GM18511 (cell line): ENCODE measurements at regions not wholly inside any gene's neighbourhood (a gene's known extent, or its start where the extent isn't known, plus 50 kb on each side); places are given as distances from the start of the nearest gene placed in this dataset.

Experiments
- ATAC-seq: cut with Tn5 transposase; IDR thresholded peaks from one replicate; pipeline ENCODE4 v1.9.1; 2021; ENCODE audit warnings: mild to moderate bottlenecking, moderate library complexity; ENCODE audit not compliant: unreplicated experiment

- no peak for ATAC-seq
Measured at GRCh38 chr17:34154961-34155730, 99.9 kb upstream of the CCL2 start.

GRCh38 chr17:34155947-34156346, 99.1 kb upstream of the CCL2 start:
- ATAC-seq, result no peak

- ATAC-seq, result no peak
Measured at GRCh38 chr17:34156401-34156740, 98.7 kb upstream of the CCL2 start.

- ATAC-seq, result no peak
Measured at GRCh38 chr17:34156741-34157589, 98.1 kb upstream of the CCL2 start.

GRCh38 chr17:34161690-34162089, 93.4 kb upstream of the CCL2 start:
- no peak for ATAC-seq

- no peak for ATAC-seq
Measured at GRCh38 chr17:34163123-34163522, 92.0 kb upstream of the CCL2 start.

- no peak for ATAC-seq
Measured at GRCh38 chr17:34163646-34164045, 91.4 kb upstream of the CCL2 start.

GRCh38 chr17:34164837-34165236, 90.2 kb upstream of the CCL2 start:
- no peak for ATAC-seq

GRCh38 chr17:34166352-34166751, 88.7 kb upstream of the CCL2 start:
- ATAC-seq, result no peak

- no peak for ATAC-seq
Measured at GRCh38 chr17:34167354-34167753, 87.7 kb upstream of the CCL2 start.

- ATAC-seq, result no peak
Measured at GRCh38 chr17:34168989-34169388, 86.1 kb upstream of the CCL2 start.

- ATAC-seq, result no peak
Measured at GRCh38 chr17:34169496-34169895, 85.6 kb upstream of the CCL2 start.

GRCh38 chr17:34171245-34171818, 83.8 kb upstream of the CCL2 start:
- ATAC-seq, result no peak

- ATAC-seq, result no peak
Measured at GRCh38 chr17:34172390-34172918, 82.6 kb upstream of the CCL2 start.

- ATAC-seq, result no peak
Measured at GRCh38 chr17:34173241-34173640, 81.8 kb upstream of the CCL2 start.

GRCh38 chr17:34174496-34174895, 80.6 kb upstream of the CCL2 start:
- ATAC-seq, result no peak

GRCh38 chr17:34176440-34176839, 78.6 kb upstream of the CCL2 start:
- ATAC-seq, result no peak

- no peak for ATAC-seq
Measured at GRCh38 chr17:34177642-34178041, 77.4 kb upstream of the CCL2 start.

- ATAC-seq, result no peak
Measured at GRCh38 chr17:34178092-34178491, 77.0 kb upstream of the CCL2 start.

GRCh38 chr17:34182036-34182803, 72.9 kb upstream of the CCL2 start:
- ATAC-seq, result no peak

GRCh38 chr17:34195987-34196386, 59.1 kb upstream of the CCL2 start:
- ATAC-seq, result no peak
